HL-60 (cell line): ENCODE measurements at regions not wholly inside any gene's neighbourhood (a gene's known extent, or its start where the extent isn't known, plus 50 kb on each side); places are given as distances from the start of the nearest gene placed in this dataset.

Experiments
- DNase-seq, 2 experiments: peaks; one replicate each; pipeline ENCODE4 v3.0.0-alpha.2; 2010 to 2020; ENCODE audit warnings: low read depth in 1 of 2, low spot score in 1 of 2
- H3K27ac ChIP-seq: fragments of 250-450 bp; sonication (Bioruptor Pico); replicated peaks from 2 replicates; pipeline ENCODE4 v1.5.1; 2020; ENCODE audit warnings: mild to moderate bottlenecking, moderate library complexity
- H3K27me3 ChIP-seq: fragments of 250-450 bp; sonication (Bioruptor Pico); 2 replicates; pipeline ENCODE4 v1.5.1; 2021; ENCODE audit warnings: mild to moderate bottlenecking, moderate library complexity; ENCODE audit not compliant: insufficient read depth, poor library complexity, severe bottlenecking
- H3K4me3 ChIP-seq: replicated peaks from 2 replicates; pipeline ENCODE4 v1.5.1; 2011; ENCODE audit warnings: mild to moderate bottlenecking, control low read depth, low read length; ENCODE audit not compliant: insufficient read depth
- CTCF ChIP-seq: IDR thresholded peaks from one replicate; pipeline ENCODE4 v1.5.1; 2011; ENCODE audit warnings: low read length, control low read depth, inconsistent platforms; ENCODE audit not compliant: insufficient read depth
- GABPA ChIP-seq: IDR thresholded peaks from 2 replicates; pipeline ENCODE4 v1.6.1; 2012; ENCODE audit warnings: low read depth
- POLR2AphosphoS5 ChIP-seq: IDR thresholded peaks from 2 replicates; pipeline ENCODE4 v1.6.1; 2012; ENCODE audit warnings: low read depth
- REST ChIP-seq: IDR thresholded peaks from 2 replicates; pipeline ENCODE4 v1.6.1; 2012; ENCODE audit warnings: low read depth; ENCODE audit not compliant: insufficient replicate concordance
- SPI1 ChIP-seq: IDR thresholded peaks from 2 replicates; pipeline ENCODE4 v1.6.1; 2012; ENCODE audit warnings: low read depth, mild to moderate bottlenecking, borderline replicate concordance

DNA sequence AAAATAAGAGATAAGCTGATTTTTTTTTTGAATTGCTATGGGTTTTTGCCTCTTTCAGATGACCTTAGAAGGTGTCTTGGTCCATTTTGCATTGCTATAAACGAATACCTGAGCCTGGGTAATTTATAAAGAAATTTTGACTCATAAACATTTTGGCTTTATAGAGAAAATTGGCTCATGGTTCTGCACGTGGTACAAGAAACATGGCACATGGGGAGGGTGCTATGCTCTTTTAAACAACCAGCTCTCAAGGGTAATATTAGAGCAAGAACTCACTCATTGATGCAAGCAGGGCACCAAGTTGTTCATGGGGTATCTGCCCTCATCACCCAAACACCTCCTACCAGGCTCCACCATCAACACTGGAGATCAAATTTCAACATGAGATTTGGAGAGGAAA lies 408.8 kb downstream of the NUP35 start:
- no peaks in the 10 kb centered on the region for H3K27me3 ChIP-seq
- no peak for DNase-seq
- H3K4me3 ChIP-seq = no peak overlapping the region
- TF ChIP-seq GABPA (no peak), REST (no peak), POLR2AphosphoS5 (no peak), CTCF (no peak), SPI1 (no peak)
- H3K27ac ChIP-seq = no peak overlapping the region

DNA sequence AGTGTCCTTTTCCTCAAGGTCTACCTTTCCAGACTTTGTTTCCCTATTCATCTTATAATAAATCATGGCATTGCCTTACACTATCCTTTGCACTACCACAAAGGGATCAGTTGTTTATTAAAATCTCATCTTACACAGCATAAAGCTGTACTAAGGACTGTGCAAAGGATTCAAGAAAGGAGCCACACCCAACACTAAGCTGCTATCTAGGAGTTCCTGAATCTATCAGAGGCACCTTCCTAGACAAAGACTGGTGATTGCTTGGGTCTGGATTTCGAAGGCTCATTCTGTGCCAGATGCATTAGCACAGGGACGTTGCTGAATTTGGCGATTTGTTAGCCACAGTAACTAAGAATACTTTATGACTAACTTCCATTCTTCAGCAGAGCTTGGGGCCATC lies 412.0 kb downstream of the NUP35 start:
- Histone ChIP-seq H3K27ac (no peak overlapping the region), H3K27me3 (no peaks in the 10 kb centered on the region), H3K4me3 (no peak overlapping the region)
- DNase-seq = no peak
- TF ChIP-seq SPI1 (no peak), CTCF (no peak), POLR2AphosphoS5 (no peak), REST (no peak), GABPA (no peak)

DNA sequence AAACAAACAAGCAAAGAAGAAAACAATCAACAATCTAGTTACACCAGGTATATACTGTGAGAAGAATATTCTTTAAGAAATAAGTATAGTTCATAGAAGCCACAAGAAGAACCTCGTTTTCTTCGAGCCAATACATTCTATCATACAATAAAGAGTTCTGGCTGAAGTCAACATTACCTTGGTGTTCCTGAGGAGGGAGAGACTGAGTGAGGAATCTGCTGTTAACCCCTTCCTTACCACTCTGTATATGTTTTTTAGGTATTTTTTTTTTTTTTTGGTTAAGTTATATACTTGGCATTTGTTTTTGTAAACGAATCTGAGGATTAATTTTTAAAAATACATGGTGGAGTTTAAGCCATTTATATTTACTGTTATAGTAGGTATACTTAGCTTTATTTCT lies 412.5 kb downstream of the NUP35 start:
- TF ChIP-seq SPI1 (no peak), GABPA (no peak), CTCF (no peak), REST (no peak), POLR2AphosphoS5 (no peak)
- no peak for DNase-seq
- H3K27ac ChIP-seq = no peak overlapping the region
- no peaks in the 10 kb centered on the region for H3K27me3 ChIP-seq
- no peak overlapping the region for H3K4me3 ChIP-seq
